GM23338 (cell line): ENCODE measurements at regions not wholly inside any gene's neighbourhood (a gene's known extent, or its start where the extent isn't known, plus 50 kb on each side); places are given as distances from the start of the nearest gene placed in this dataset.

Experiments used
- ATAC-seq: fragments of 200-7000 bp; cut with Tn5 transposase; 3 replicates; pipeline ENCODE4 v1.9.1; 2020
- DNase-seq: peaks from one replicate; pipeline ENCODE4 v3.0.0-alpha.2; 2015; ENCODE audit warnings: low spot score
- H2AFZ ChIP-seq: fragments of 200-600 bp; sonication (generic); 2 replicates; pipeline ENCODE4 v1.8.0; 2016; ENCODE audit warnings: antibody characterized with exemption, mild to moderate bottlenecking, moderate library complexity
- H3F3A ChIP-seq: fragments of 200-600 bp; sonication (generic); replicated peaks from 2 replicates; pipeline ENCODE4 v1.8.0; 2017; ENCODE audit warnings: antibody characterized with exemption, mixed run types, low read depth
- H3K27ac ChIP-seq: fragments of 200-600 bp; sonication (generic); 2 replicates; pipeline ENCODE4 v1.6.1; 2016; ENCODE audit warnings: low read depth
- H3K27me3 ChIP-seq: fragments of 200-600 bp; sonication (generic); 2 replicates; pipeline ENCODE4 v1.8.0; 2016; ENCODE audit warnings: mild to moderate bottlenecking, mixed run types, moderate library complexity; ENCODE audit not compliant: insufficient read depth
- H3K36me3 ChIP-seq: fragments of 200-600 bp; sonication (generic); 2 replicates; pipeline ENCODE4 v1.8.0; 2016; ENCODE audit warnings: mild to moderate bottlenecking; ENCODE audit not compliant: insufficient read depth
- H3K4me1 ChIP-seq: fragments of 200-600 bp; sonication (generic); 2 replicates; pipeline ENCODE4 v1.8.0; 2016; ENCODE audit warnings: mild to moderate bottlenecking, moderate library complexity; ENCODE audit not compliant: insufficient read depth
- H3K4me2 ChIP-seq: fragments of 200-600 bp; sonication (generic); 2 replicates; pipeline ENCODE4 v1.7.1; 2017; ENCODE audit warnings: mixed run types
- H3K4me3 ChIP-seq: fragments of 200-600 bp; sonication (generic); 2 replicates; pipeline ENCODE4 v1.6.1; 2016; ENCODE audit warnings: mixed run types
- H3K79me2 ChIP-seq: fragments of 200-600 bp; sonication (generic); replicated peaks from 2 replicates; pipeline ENCODE4 v1.8.0; 2017; ENCODE audit warnings: mild to moderate bottlenecking; ENCODE audit not compliant: insufficient read depth
- H3K9me2 ChIP-seq: fragments of 200-600 bp; sonication (generic); 2 replicates; pipeline ENCODE4 v1.8.0; 2017; ENCODE audit not compliant: insufficient read depth
- H4K20me1 ChIP-seq: fragments of 200-600 bp; sonication (generic); replicated peaks from 2 replicates; pipeline ENCODE4 v1.8.0; 2017; ENCODE audit warnings: mild to moderate bottlenecking; ENCODE audit not compliant: insufficient read depth
- H3K27ac Mint-ChIP-seq: 2 replicates; pipeline ENCODE4 v1.8.0; 2020; ENCODE audit warnings: inconsistent platforms, mild to moderate bottlenecking, moderate library complexity, mixed read lengths
- H3K27me3 Mint-ChIP-seq: 3 replicates; pipeline ENCODE4 v1.8.0; 2022; ENCODE audit warnings: low read depth, mild to moderate bottlenecking, moderate library complexity, mixed read lengths, inconsistent platforms; ENCODE audit not compliant: insufficient read depth, poor library complexity
- H3K36me3 Mint-ChIP-seq: 3 replicates; pipeline ENCODE4 v1.8.0; 2021; ENCODE audit warnings: low read depth, mild to moderate bottlenecking, inconsistent platforms, moderate library complexity, mixed read lengths
- H3K4me1 Mint-ChIP-seq: 3 replicates; pipeline ENCODE4 v1.8.0; 2020; ENCODE audit warnings: mild to moderate bottlenecking, inconsistent platforms, mixed read lengths
- H3K4me3 Mint-ChIP-seq: 3 replicates; pipeline ENCODE4 v1.8.0; 2021; ENCODE audit warnings: moderate library complexity, mild to moderate bottlenecking, inconsistent platforms, mixed read lengths
- H3K9me3 Mint-ChIP-seq: 3 replicates; pipeline ENCODE4 v1.8.0; 2020; ENCODE audit warnings: moderate library complexity, mild to moderate bottlenecking, inconsistent platforms, mixed read lengths
- CREB1 ChIP-seq: fragments of 250-450 bp; sonication (Bioruptor Pico); IDR thresholded peaks from 2 replicates; pipeline ENCODE4 v1.5.0; 2020; ENCODE audit warnings: low read depth, mild to moderate bottlenecking, moderate library complexity
- EZH2 ChIP-seq: fragments of 200-600 bp; sonication (generic); IDR thresholded peaks from one replicate; pipeline ENCODE4 v1.8.0; 2017; ENCODE audit warnings: antibody characterized with exemption, mild to moderate bottlenecking, low read depth; ENCODE audit not compliant: unreplicated experiment
- EZH2phosphoT487 ChIP-seq: fragments of 200-600 bp; sonication (generic); IDR thresholded peaks from one replicate; pipeline ENCODE4 v1.8.1; 2018; ENCODE audit warnings: antibody characterized with exemption; ENCODE audit not compliant: unreplicated experiment
- JUNB ChIP-seq: IDR thresholded peaks from one replicate; pipeline ENCODE4 v1.6.1; 2016; ENCODE audit warnings: antibody characterized with exemption; ENCODE audit not compliant: unreplicated experiment
- NANOG ChIP-seq: IDR thresholded peaks from 2 replicates; pipeline ENCODE4 v1.6.1; 2016; ENCODE audit warnings: antibody characterized with exemption, borderline replicate concordance
- REST ChIP-seq: IDR thresholded peaks from one replicate; pipeline ENCODE4 v1.6.1; 2018; ENCODE audit warnings: antibody characterized with exemption; ENCODE audit not compliant: unreplicated experiment
- STAT1 ChIP-seq: IDR thresholded peaks from one replicate; pipeline ENCODE4 v1.6.1; 2016; ENCODE audit warnings: antibody characterized with exemption; ENCODE audit not compliant: unreplicated experiment
- ZNF114 ChIP-seq: fragments of 250-450 bp; sonication (Bioruptor Pico); IDR thresholded peaks from 2 replicates; pipeline ENCODE4 v1.5.0; 2020; ENCODE audit warnings: mild to moderate bottlenecking, moderate library complexity
- ZNF331 ChIP-seq: fragments of 250-450 bp; sonication (Bioruptor Pico); IDR thresholded peaks from 2 replicates; pipeline ENCODE4 v1.5.0; 2020; ENCODE audit warnings: low read depth, mild to moderate bottlenecking, moderate library complexity
- ZNF462 ChIP-seq: fragments of 250-450 bp; sonication (Bioruptor Pico); IDR thresholded peaks from 2 replicates; pipeline ENCODE4 v1.5.0; 2020; ENCODE audit warnings: mild to moderate bottlenecking, moderate library complexity

GRCh38 chr16:26905336-26905735, 161.4 kb upstream of the C16orf82 start (continued):
- TF ChIP-seq REST: no peak
- TF ChIP-seq ZNF331 (CRISPR knock-in tag): no peak
- no peak for TF ChIP-seq NANOG
- TF ChIP-seq ZNF114: no peak
- no peak for TF ChIP-seq EZH2phosphoT487
- no peak for TF ChIP-seq STAT1

GRCh38 chr16:26909623-26910022, 157.1 kb upstream of the C16orf82 start:
- H3K36me3 ChIP-seq: no peaks in the 10 kb centered on the region
- ATAC-seq (no peak), DNase-seq (no peak)
- H3K79me2 ChIP-seq: no peaks in the 10 kb centered on the region
- Mint-ChIP-seq H3K27ac (no peak overlapping the region), H3K36me3 (peaks cover 16% of the 10 kb centered on the region), H3K9me3 (peaks cover 79% of the 10 kb centered on the region), H3K4me1 (no peaks in the 10 kb centered on the region), H3K27me3 (peaks cover 4% of the 10 kb centered on the region), H3K4me3 (no peak overlapping the region)
- no peaks in the 10 kb centered on the region for H3K4me1 ChIP-seq
- no peaks in the 10 kb centered on the region for H3F3A ChIP-seq
- no peak overlapping the region for H3K4me3 ChIP-seq
- H3K9me2 ChIP-seq: no peaks in the 10 kb centered on the region
- H3K27me3 ChIP-seq: no peaks in the 10 kb centered on the region
- no peak overlapping the region for H3K4me2 ChIP-seq
- no peaks in the 10 kb centered on the region for H4K20me1 ChIP-seq
- no peak overlapping the region for H3K27ac ChIP-seq
- no peak for TF ChIP-seq STAT1
- no peak for TF ChIP-seq EZH2
- TF ChIP-seq ZNF114: no peak
- no peak for TF ChIP-seq CREB1 (CRISPR knock-in tag)
- no peak for TF ChIP-seq ZNF462
- TF ChIP-seq JUNB: no peak
- H2AFZ ChIP-seq: 0 out of 2 replicates have a peak overlapping the region, but pooled peaks have one; percentile 23
